Trophoblast cell (in vitro differentiated cells and primary cell): ENCODE measurements at regions not wholly inside any gene's neighbourhood (a gene's known extent, or its start where the extent isn't known, plus 50 kb on each side); places are given as distances from the start of the nearest gene placed in this dataset.

Experiments used
- DNase-seq, 2 donors: peaks; one replicate each; pipeline ENCODE4 v3.0.0-alpha.2; 2016
- H2AFZ ChIP-seq: 2 replicates; pipeline ENCODE4 v1.6.1; 2013; ENCODE audit warnings: low read length, moderate library complexity, mild to moderate bottlenecking; ENCODE audit not compliant: insufficient read depth, poor library complexity
- H2AK5ac ChIP-seq: 2 replicates; pipeline ENCODE4 v1.6.1; 2013; ENCODE audit warnings: mild to moderate bottlenecking, low read length
- H2BK120ac ChIP-seq: 2 replicates; pipeline ENCODE4 v1.6.1; 2013; ENCODE audit warnings: low read length, mild to moderate bottlenecking, moderate library complexity; ENCODE audit not compliant: insufficient read depth, poor library complexity
- H2BK12ac ChIP-seq: 2 replicates; pipeline ENCODE4 v1.6.1; 2013; ENCODE audit warnings: mild to moderate bottlenecking, low read length, moderate library complexity
- H2BK5ac ChIP-seq: 2 replicates; pipeline ENCODE4 v1.6.1; 2013; ENCODE audit warnings: low read length, low read depth, moderate library complexity, mild to moderate bottlenecking; ENCODE audit not compliant: poor library complexity
- H3K14ac ChIP-seq: 2 replicates; pipeline ENCODE4 v1.6.1; 2013; ENCODE audit warnings: mild to moderate bottlenecking, low read length
- H3K18ac ChIP-seq: 2 replicates; pipeline ENCODE4 v1.6.1; 2013; ENCODE audit warnings: mild to moderate bottlenecking, low read length
- H3K23ac ChIP-seq: 2 replicates; pipeline ENCODE4 v1.6.1; 2013; ENCODE audit warnings: low read length
- H3K27ac ChIP-seq: 2 replicates; pipeline ENCODE4 v1.5.1; 2013; ENCODE audit warnings: low read depth, mild to moderate bottlenecking, inconsistent platforms, low read length, moderate library complexity
- H3K27me3 ChIP-seq: 2 replicates; pipeline ENCODE4 v1.6.1; 2013; ENCODE audit warnings: inconsistent platforms, mild to moderate bottlenecking, low read length, moderate library complexity; ENCODE audit not compliant: insufficient read depth
- H3K36me3 ChIP-seq, 2 experiments: 1 replicate in 1 of 2; 2 replicates in 1 of 2; pipeline ENCODE4 v1.6.1; 2013; ENCODE audit warnings: low read length in 2 of 2, mild to moderate bottlenecking in 2 of 2, moderate library complexity in 1 of 2; ENCODE audit not compliant: insufficient read depth in 2 of 2, control insufficient read depth in 1 of 2
- H3K4ac ChIP-seq: 2 replicates; pipeline ENCODE4 v1.6.1; 2013; ENCODE audit warnings: low read depth, mild to moderate bottlenecking, low read length, moderate library complexity
- H3K4me1 ChIP-seq, 2 experiments: 1 replicate in 1 of 2; 2 replicates in 1 of 2; pipeline ENCODE4 v1.6.1; 2013; ENCODE audit warnings: low read length in 2 of 2, mild to moderate bottlenecking in 2 of 2, moderate library complexity in 1 of 2; ENCODE audit not compliant: insufficient read depth in 2 of 2, control insufficient read depth in 1 of 2
- H3K4me2 ChIP-seq: 2 replicates; pipeline ENCODE4 v1.6.1; 2013; ENCODE audit warnings: inconsistent platforms, mild to moderate bottlenecking, low read length, moderate library complexity
- H3K4me3 ChIP-seq: 2 replicates; pipeline ENCODE4 v1.5.1; 2013; ENCODE audit warnings: mild to moderate bottlenecking, low read depth, low read length, inconsistent platforms
- H3K79me1 ChIP-seq: one replicate; pipeline ENCODE4 v1.6.1; 2013; ENCODE audit warnings: low read length
- H3K79me2 ChIP-seq: 2 replicates; pipeline ENCODE4 v1.6.1; 2013; ENCODE audit warnings: low read length, mild to moderate bottlenecking; ENCODE audit not compliant: control insufficient read depth, insufficient read depth, poor library complexity
- H3K9ac ChIP-seq: 2 replicates; pipeline ENCODE4 v1.6.1; 2013; ENCODE audit warnings: mild to moderate bottlenecking, low read length
- H3K9me3 ChIP-seq: 2 replicates; pipeline ENCODE4 v1.6.1; 2013; ENCODE audit warnings: low read depth, mild to moderate bottlenecking, control low read depth, inconsistent platforms, low read length; ENCODE audit not compliant: insufficient read depth
- H4K12ac ChIP-seq: 2 replicates; pipeline ENCODE4 v1.6.1; 2013; ENCODE audit warnings: low read depth, mild to moderate bottlenecking, low read length, moderate library complexity
- H4K8ac ChIP-seq: 2 replicates; pipeline ENCODE4 v1.6.1; 2013; ENCODE audit warnings: low read depth, mild to moderate bottlenecking, low read length, moderate library complexity
- H4K91ac ChIP-seq: one replicate; pipeline ENCODE4 v1.6.1; 2013; ENCODE audit warnings: low read depth, mild to moderate bottlenecking, low read length, moderate library complexity
- WGBS: extraction: QIAGEN DNeasy Blood & Tissue Kit; methylation state at CpG from one replicate; pipeline ENCODE4 v1.1.7; 2013; ENCODE audit warnings: missing lambda C conversion rate; ENCODE audit not compliant: insufficient read length, insufficient coverage; ENCODE audit errors: extremely low coverage; 5-methylcytosine and 5-hydroxymethylcytosine counted together

- Histone ChIP-seq H3K36me3 (no peaks in the 10 kb centered on the region), H3K9me3 (no peaks in the 10 kb centered on the region), H2AFZ (no peak overlapping the region), H4K12ac (no peak overlapping the region), H3K79me2 (no peaks in the 10 kb centered on the region), H3K9ac (no peak overlapping the region), H3K4me1 (no peaks in the 10 kb centered on the region), H3K27me3 (no peaks in the 10 kb centered on the region), H3K4ac (no peak overlapping the region), H3K79me1 (no peaks in the 10 kb centered on the region), H4K8ac (no peak overlapping the region), H2BK12ac (no peak overlapping the region), H2BK5ac (no peak overlapping the region), H4K91ac (no peak overlapping the region), H3K18ac (no peak overlapping the region), H3K4me3 (no peak overlapping the region), H2BK120ac (no peak overlapping the region), H3K14ac (no peak overlapping the region), H2AK5ac (no peak overlapping the region), H3K27ac (no peak overlapping the region), H3K4me2 (no peak overlapping the region), H3K23ac (no peak overlapping the region)
- no peak for DNase-seq
- no CpG with 5 or more reads among the region's 1 CpG for WGBS
Observed at GRCh38 chr4:89619206-89619962, 217.6 kb downstream of the SNCA start.

GRCh38 chr4:89618151-89618550 is 218.8 kb downstream of the SNCA start:
- no peak overlapping the region for H3K9ac ChIP-seq
- H3K79me1 ChIP-seq, result no peaks in the 10 kb centered on the region
- H4K91ac ChIP-seq, result no peak overlapping the region
- H3K27ac ChIP-seq, result no peak overlapping the region
- H2BK12ac ChIP-seq, result no peak overlapping the region
- H3K14ac ChIP-seq, result no peak overlapping the region
- H3K18ac ChIP-seq, result no peak overlapping the region
- H3K4me1 ChIP-seq, result no peaks in the 10 kb centered on the region
- no peak overlapping the region for H3K4me3 ChIP-seq
- no peak overlapping the region for H3K23ac ChIP-seq
- no peak overlapping the region for H2BK5ac ChIP-seq
- no peak overlapping the region for H2BK120ac ChIP-seq
- H4K12ac ChIP-seq, result no peak overlapping the region
- no peak overlapping the region for H2AFZ ChIP-seq
- no peak overlapping the region for H3K4me2 ChIP-seq
- no CpG with 5 or more reads among the region's 2 CpGs for WGBS
- H3K36me3 ChIP-seq, result no peaks in the 10 kb centered on the region
- no peaks in the 10 kb centered on the region for H3K79me2 ChIP-seq
- H2AK5ac ChIP-seq, result no peak overlapping the region
- H3K4ac ChIP-seq, result no peak overlapping the region
- H4K8ac ChIP-seq, result no peak overlapping the region
- DNase-seq, result no peak
- H3K27me3 ChIP-seq, result no peaks in the 10 kb centered on the region
- H3K9me3 ChIP-seq, result no peaks in the 10 kb centered on the region

GRCh38 chr4:89617317-89617716 is 219.6 kb downstream of the SNCA start:
- no peak overlapping the region for H2AFZ ChIP-seq
- no peak overlapping the region for H4K12ac ChIP-seq
- no peak overlapping the region for H3K18ac ChIP-seq
- no peak for DNase-seq
- no peaks in the 10 kb centered on the region for H3K9me3 ChIP-seq
- no peak overlapping the region for H3K4ac ChIP-seq
- no CpG with 5 or more reads among the region's 3 CpGs for WGBS
- no peak overlapping the region for H3K4me3 ChIP-seq
- H3K79me1 ChIP-seq, result no peaks in the 10 kb centered on the region
- no peaks in the 10 kb centered on the region for H3K79me2 ChIP-seq
- H2BK12ac ChIP-seq, result no peak overlapping the region
- no peak overlapping the region for H3K9ac ChIP-seq
- H2AK5ac ChIP-seq, result no peak overlapping the region
- no peaks in the 10 kb centered on the region for H3K36me3 ChIP-seq
- H4K91ac ChIP-seq, result no peak overlapping the region
- H3K14ac ChIP-seq, result no peak overlapping the region
- H3K4me1 ChIP-seq, result no peaks in the 10 kb centered on the region
- H3K23ac ChIP-seq, result no peak overlapping the region
- no peaks in the 10 kb centered on the region for H3K27me3 ChIP-seq
- no peak overlapping the region for H4K8ac ChIP-seq
- H3K27ac ChIP-seq, result no peak overlapping the region
- no peak overlapping the region for H2BK120ac ChIP-seq
- no peak overlapping the region for H2BK5ac ChIP-seq
- H3K4me2 ChIP-seq, result no peak overlapping the region

- no peaks in the 10 kb centered on the region for H3K79me2 ChIP-seq
- no peaks in the 10 kb centered on the region for H3K9me3 ChIP-seq
- no CpG with 5 or more reads among the region's 2 CpGs for WGBS
- no peak overlapping the region for H2AK5ac ChIP-seq
- H3K4ac ChIP-seq, result no peak overlapping the region
- no peak overlapping the region for H3K4me3 ChIP-seq
- H3K79me1 ChIP-seq, result no peaks in the 10 kb centered on the region
- no peak overlapping the region for H3K9ac ChIP-seq
- H2BK5ac ChIP-seq, result no peak overlapping the region
- no peak overlapping the region for H4K12ac ChIP-seq
- no peak overlapping the region for H3K14ac ChIP-seq
- no peak overlapping the region for H2BK120ac ChIP-seq
- H3K4me1 ChIP-seq, result no peaks in the 10 kb centered on the region
- H4K8ac ChIP-seq, result no peak overlapping the region
- H3K27me3 ChIP-seq, result no peaks in the 10 kb centered on the region
- no peak overlapping the region for H2AFZ ChIP-seq
- H4K91ac ChIP-seq, result no peak overlapping the region
- H3K23ac ChIP-seq, result no peak overlapping the region
- H3K27ac ChIP-seq, result no peak overlapping the region
- H3K36me3 ChIP-seq, result no peaks in the 10 kb centered on the region
- DNase-seq, result no peak
- H3K4me2 ChIP-seq, result no peak overlapping the region
- no peak overlapping the region for H3K18ac ChIP-seq
- H2BK12ac ChIP-seq, result no peak overlapping the region
Observed at GRCh38 chr4:89616382-89616781, 220.6 kb downstream of the SNCA start.
